Stimulated activated CD4-positive, alpha-beta T cell treated with anti-CD3 and anti-CD28 coated beads, Interleukin-2, amount 100 ng/mL, for 48 hours (primary cell): ENCODE measurements at regions not wholly inside any gene's neighbourhood (a gene's known extent, or its start where the extent isn't known, plus 50 kb on each side); places are given as distances from the start of the nearest gene placed in this dataset.
"Not testable (repeated sequence)": the region's sequence is repeated elsewhere in the genome, so short reads cannot be mapped to it uniquely, and the experiment has no call there.

ENCODE experiments used
- DNase-seq, 2 donors: peaks; one replicate each; pipeline ENCODE4 v3.0.0-alpha.2; 2020

DNA sequence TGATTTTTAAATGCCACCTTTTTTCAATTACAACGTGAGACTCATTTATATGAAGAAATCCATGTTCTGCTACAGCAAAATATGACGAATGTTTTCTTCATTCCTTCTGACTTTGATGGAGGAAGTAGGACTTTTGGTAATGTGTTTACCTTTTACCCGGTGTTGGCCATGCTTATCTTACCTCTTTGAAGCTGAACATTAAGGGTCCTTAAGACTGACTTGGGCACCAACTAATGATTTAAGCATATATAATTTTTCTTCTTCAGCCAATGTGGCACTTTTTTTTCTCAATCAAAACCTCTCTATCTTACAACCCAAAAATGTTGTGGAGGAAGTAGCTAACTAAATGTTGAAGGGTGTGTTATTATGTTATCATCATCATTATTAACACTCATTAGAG is 337.5 kb downstream of the EPHA7 start:
- no peak for DNase-seq

DNA sequence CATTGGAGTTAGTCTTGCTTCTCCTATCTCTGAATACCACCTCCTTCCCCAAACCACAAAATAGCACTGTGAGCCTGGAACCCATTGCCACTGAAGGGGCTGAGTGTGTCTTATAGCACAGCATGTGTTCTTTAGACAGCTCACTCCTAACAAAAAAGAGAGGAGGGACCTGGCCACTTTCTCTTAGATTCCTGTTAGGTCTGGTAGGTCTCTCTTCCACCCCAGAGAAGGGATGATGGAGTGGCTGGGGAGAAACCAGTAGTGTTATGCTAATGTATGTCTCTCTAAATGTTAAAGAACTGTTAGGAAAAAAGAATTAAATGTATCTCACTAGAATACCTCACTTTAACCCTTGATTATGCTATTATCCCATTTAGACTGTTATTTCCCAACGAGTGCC is 340.3 kb downstream of the EPHA7 start:
- no peak for DNase-seq

DNA sequence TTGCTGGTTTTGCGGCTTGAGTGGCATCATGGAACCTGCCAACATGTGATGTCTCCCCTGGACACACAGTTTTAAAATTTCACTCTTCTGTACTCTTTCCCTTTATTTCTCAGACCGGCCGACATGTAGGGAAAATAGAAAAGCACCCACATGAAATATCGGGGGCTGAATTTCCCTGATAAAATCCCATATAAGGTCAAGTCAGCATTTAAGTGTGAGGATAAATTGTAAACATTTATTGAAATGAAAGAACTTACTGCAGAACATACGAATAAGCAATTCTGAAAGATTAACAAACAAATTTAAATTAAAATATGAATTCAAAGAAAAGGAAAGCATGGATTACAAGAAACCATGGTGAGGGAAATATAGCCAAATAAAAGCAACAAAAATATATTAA is 345.5 kb downstream of the EPHA7 start:
- DNase-seq: no peak

- no peak for DNase-seq
Measured at GRCh38 chr6:93069856-93070255, 349.5 kb downstream of the EPHA7 start.

DNA sequence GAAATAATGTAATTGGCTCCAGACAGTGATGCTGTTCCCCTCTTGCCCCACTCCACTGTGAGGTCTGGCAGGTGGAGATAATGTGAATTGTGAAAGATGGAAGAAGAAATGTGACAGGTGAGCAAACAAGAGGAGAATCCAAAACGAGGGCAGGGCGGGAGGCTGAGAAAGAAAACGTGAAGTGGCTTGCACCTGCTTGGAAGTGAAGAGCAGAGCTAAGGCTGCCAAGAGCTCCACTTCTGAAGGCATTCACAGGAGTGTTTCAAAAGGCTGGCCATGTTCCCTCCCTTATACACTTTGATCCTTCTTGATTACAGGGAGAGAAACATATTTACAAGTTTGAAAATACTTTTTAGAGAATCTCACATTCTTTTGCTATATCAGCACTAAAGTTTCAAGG is 359.4 kb downstream of the EPHA7 start:
- DNase-seq: no peak

GRCh38 chr6:93057584-93057983 is 361.8 kb downstream of the EPHA7 start:
- no peak for DNase-seq

DNA sequence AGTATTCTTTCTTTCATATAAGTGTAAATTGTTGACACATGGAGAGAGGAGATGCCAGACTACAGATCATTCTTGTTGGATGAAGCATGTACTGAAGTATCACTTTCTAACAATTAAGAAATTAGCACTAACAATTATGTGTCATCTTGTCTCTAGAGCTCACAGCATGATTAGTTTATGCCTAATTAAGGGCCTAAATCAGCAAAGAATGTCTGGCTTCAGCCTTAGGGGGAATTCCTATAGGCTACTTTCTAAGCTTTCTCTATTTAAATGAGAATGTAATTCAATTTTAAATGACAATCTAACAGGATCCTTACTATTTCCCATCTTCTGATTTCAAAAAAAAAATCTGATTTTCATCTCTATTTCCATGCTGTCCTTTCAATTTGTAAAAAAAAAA is 371.0 kb downstream of the EPHA7 start:
- DNase-seq: no peak

DNA sequence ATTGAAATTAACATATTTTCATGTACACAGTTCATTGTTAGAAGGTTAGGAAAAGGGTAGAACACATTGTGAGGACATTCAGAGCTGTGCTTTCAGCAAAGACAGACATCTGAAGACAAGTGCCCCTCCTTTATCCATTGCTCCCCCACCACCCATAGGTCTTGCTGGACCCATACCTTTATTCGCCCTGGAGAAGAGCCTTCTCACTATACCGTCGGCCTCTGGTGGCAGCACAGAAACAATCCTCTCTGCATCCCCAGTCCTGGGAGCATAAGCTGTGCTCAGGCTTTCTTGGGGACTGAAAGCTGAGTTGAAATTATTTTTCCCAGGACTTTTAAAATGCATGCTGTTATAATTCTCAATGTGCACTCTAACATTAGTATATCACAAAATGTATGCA is 372.3 kb downstream of the EPHA7 start:
- no peak for DNase-seq

GRCh38 chr6:93045156-93045555 is 374.2 kb downstream of the EPHA7 start:
- DNase-seq: no peak

DNA sequence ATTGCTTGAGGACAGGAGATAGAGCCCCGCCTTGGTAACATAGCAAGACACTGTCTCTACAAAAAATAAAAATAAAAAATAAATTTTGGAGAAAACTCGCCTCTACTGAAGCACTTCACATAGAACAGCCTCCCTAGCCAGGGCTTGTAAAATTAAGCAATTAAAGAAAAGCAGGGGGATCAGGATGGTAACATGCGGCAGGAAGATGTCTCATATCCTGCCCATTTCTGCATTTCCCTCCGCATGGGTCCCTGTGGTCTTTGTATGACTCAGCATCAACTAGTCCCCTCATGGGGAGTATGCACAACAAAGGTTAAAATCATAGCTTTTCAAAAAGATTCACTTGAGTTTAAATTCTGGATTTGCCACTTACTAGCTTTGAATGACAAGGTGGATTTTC is 379.0 kb downstream of the EPHA7 start:
- DNase-seq: no peak

DNA sequence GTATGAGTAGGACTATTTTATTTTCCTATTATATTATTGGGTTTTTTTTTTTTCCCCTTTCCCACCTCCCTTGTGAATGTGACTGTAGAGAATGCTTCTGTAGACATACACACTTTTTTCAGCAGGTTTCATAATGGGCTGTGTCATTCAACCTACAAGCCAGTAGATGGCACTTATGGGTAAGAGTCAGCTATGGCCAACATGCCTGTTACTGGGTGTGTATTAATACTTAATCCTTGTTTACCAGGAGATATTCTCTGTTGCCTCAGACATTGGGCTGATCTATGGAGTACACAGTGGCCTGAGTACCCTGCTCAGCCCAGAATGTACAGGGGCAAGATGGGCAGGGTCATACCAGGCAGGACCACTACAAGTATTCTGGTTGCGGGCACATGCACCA is 382.5 kb downstream of the EPHA7 start:
- no peak for DNase-seq

DNA sequence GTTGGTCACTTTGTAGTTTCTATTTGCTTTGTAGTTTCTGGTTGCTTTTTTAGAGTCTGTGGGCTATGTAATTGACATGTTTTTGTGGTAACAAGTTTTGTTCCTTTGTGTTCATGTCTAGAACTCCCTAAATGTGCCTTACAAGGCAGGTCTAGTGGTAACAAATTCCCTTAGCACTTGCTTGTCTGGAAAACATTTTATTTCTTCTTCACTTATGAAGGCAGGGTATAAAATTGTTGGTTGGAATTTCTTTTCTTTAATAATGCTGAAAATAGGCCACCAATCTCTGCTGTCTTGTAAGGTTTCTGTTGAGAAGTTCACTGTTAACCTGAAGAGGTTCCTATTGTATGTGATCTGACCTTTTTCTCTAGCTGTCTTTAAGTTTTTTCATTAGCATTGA is 383.6 kb downstream of the EPHA7 start:
- no peak for DNase-seq

DNA sequence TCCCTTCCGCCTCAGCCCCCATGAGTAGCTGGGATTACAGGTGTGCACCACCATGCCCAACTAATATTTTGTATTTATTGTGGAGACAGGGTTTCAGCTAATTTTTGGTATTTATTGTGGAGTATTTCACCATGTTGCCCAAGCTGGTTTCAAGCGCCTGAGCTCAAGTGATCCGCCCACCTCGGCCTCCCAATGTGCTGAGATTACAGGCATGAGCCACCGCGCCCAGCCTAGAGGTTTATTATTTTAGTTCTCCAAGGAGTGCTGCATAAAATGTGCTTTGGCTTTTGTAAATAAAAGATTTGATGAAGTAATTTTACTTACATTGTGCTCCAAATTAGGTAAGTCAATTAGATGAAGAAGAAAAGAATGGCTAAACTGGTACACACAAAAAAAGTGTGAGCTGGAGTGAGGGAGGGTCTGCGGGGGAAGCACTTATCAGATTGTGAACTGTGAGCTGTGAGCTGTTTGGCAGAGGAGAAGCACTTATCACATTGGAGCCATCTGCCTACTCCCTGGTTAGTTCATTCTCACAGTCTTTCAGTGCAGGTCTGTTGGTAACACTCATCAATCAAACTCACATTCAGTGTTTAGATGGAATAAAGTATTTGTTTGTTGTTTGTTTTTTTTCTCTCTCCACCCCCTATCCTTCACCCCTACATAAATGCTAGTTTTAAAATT is 398.0 kb downstream of the EPHA7 start:
- no peak for DNase-seq

GRCh38 chr6:93017626-93018025 is 401.7 kb downstream of the EPHA7 start:
- DNase-seq: no peak

DNA sequence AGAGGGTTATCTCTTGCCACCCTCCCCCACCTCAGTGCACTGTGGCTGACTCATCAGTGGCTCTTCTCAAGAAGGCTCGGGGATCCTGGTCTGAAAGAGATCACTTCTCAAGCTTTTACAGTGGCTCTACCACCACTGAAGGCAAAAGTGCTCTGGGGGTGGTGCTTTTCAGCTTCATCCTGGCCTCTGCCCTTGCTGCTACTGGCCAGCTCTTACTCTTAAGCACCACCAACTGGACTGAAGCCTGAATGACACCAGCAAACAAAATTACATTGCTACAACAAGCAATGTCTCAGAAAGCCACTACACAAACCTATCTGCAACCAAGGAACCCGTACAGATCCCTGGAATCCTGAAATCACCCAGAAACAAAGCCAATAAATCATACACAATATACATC is 402.1 kb downstream of the EPHA7 start:
- DNase-seq: no peak

GRCh38 chr6:93013054-93013453 is 406.3 kb downstream of the EPHA7 start:
- no peak for DNase-seq

- DNase-seq: no peak
Measured at GRCh38 chr6:93008375-93008774, 411.0 kb downstream of the EPHA7 start.

DNA sequence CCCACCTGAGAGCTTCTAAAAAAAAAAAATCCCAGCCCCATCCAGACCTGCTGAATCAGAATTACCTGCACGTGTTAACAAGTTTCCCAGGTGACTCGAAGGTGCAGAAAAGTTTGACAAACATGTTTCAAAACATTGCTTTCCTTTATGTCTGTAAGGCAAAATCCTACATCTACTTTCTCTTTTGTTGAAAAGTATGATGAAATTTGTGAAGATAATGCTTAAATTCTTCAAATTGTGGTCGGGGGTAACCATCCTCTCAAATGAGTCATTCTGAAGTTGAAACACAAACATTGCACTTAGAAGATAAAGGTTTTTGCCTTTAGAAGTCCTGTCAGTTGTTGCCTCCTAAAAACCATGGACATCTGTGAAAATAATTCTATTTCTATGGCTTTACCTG is 429.7 kb downstream of the EPHA7 start:
- DNase-seq: no peak

- DNase-seq: no peak
Measured at GRCh38 chr6:92979281-92979680, 440.1 kb downstream of the EPHA7 start.

DNA sequence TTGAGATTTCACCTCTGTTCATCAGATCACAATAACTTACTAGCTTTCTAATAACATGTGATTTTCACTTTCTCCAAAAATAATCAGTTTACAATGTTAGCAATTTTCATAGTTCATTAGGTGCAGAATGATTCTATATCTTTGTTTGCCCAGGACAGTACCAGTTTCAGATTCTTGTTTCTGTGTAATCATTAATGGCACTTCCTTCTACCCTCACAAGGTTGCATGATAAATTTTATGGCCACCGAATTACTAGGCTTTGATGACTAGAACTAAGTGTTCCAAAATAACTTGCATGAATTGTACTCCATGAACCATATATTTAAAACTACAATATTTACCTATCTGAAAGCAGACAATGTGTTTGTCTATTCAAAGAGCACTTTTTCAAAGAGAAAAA is 442.3 kb downstream of the EPHA7 start:
- DNase-seq: no peak

GRCh38 chr6:92967362-92967761 is 452.0 kb downstream of the EPHA7 start:
- DNase-seq: no peak

- no peak for DNase-seq
Measured at GRCh38 chr6:92962846-92963245, 456.5 kb downstream of the EPHA7 start.

- not testable (repeated sequence) for DNase-seq
Measured at GRCh38 chr6:92952111-92952510, 467.2 kb downstream of the EPHA7 start.

- DNase-seq: no peak
Measured at GRCh38 chr6:92945799-92946198, 473.6 kb downstream of the EPHA7 start.

DNA sequence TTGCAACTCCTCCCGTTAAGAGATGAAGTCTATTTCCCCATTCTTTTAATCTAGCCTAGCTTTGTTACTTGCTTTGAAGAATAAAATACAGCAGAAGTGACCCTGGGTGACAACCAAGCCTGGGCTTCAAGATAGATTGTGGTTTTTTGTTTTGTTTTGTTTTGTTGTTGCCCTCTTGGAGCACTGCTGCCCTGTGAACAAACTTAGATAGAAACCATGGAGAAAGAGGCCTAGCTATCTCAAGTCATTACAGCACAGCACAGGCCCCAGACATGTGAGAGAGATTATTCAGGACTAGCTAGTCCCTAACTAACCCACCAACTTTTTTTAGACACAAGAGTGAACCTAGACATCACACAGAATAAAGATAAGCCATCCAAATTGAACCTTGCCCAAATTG is 475.2 kb downstream of the EPHA7 start:
- DNase-seq: no peak

- no peak for DNase-seq
Measured at GRCh38 chr6:92942549-92942948, 476.8 kb downstream of the EPHA7 start.
